Endothelial cell of umbilical vein (primary cell): ENCODE measurements at regions not wholly inside any gene's neighbourhood (a gene's known extent, or its start where the extent isn't known, plus 50 kb on each side); places are given as distances from the start of the nearest gene placed in this dataset.

Experiments used
- BruUV-seq: library from RNA; stranded (reverse); fragments of 400-500 nt; replicated peaks from 2 replicates; lab custom pipeline; 2021; lab: Mats Ljungman, UMichigan
- CTCF ChIA-PET: fragments of 300-600, 350-600 bp; sonication (Branson Sonifier 250); formaldehyde crosslinking; loops from one replicate; lab custom pipeline; 2021; ENCODE audit warnings: antibody characterized with exemption, inconsistent platforms; lab: Charles Lee
- POLR2A ChIA-PET: fragments of 300-600, 350-600 bp; sonication (Branson Sonifier 250); formaldehyde crosslinking; loops from one replicate; lab custom pipeline; 2021; ENCODE audit warnings: antibody characterized with exemption, inconsistent platforms; lab: Charles Lee
- DNase-seq: peaks from one replicate; pipeline ENCODE4 v3.0.0-alpha.2; 2011; ENCODE audit warnings: low read depth, low spot score
- FAIRE-seq: peaks from 2 replicates; lab custom pipeline; 2011; peaks lifted over from hg19 to GRCh38; lab: Jason Lieb, UNC
- H2AFZ ChIP-seq: 2 replicates; pipeline ENCODE4 v1.6.0; 2012; ENCODE audit warnings: low read depth, low read length, control low read depth, inconsistent platforms
- H3K27ac ChIP-seq: 2 replicates; pipeline ENCODE4 v1.5.1; 2011; ENCODE audit warnings: low read depth, mild to moderate bottlenecking, control low read depth, low read length, moderate library complexity; ENCODE audit not compliant: insufficient read depth
- H3K27me3 ChIP-seq, 2 experiments: 2 replicates each; pipeline versions ENCODE4 v1.6.0 to v1.6.1; 2011; ENCODE audit warnings: low read length in 2 of 2, mixed read lengths in 1 of 2; ENCODE audit not compliant: control insufficient read depth in 2 of 2, insufficient read depth in 2 of 2
- H3K36me3 ChIP-seq, 2 experiments: 2 replicates in 1 of 2; 3 replicates in 1 of 2; pipeline ENCODE4 v1.5.1; 2011; ENCODE audit warnings: low read length in 2 of 2, mild to moderate bottlenecking in 1 of 2, moderate library complexity in 1 of 2; ENCODE audit not compliant: control insufficient read depth in 2 of 2, insufficient read depth in 2 of 2; ENCODE audit errors: extremely low read depth in 1 of 2
- H3K4me1 ChIP-seq: 3 replicates; pipeline ENCODE4 v1.5.1; 2011; ENCODE audit warnings: mild to moderate bottlenecking, low read length; ENCODE audit not compliant: control insufficient read depth, insufficient read depth; ENCODE audit errors: extremely low read depth
- H3K4me2 ChIP-seq: 2 replicates; pipeline ENCODE4 v1.6.1; 2011; ENCODE audit warnings: low read length, control low read depth, mixed read lengths; ENCODE audit not compliant: insufficient read depth
- H3K4me3 ChIP-seq, 3 experiments: fragments of 200-600 bp in 1 of 3; sonication (generic), shearing (Covaris generic) in 1 of 3; replicated peaks in 1 of 3; 2 replicates each; pipeline ENCODE4 v1.5.1; 2011 to 2016; ENCODE audit warnings: control low read depth in 3 of 3, low read length in 3 of 3, mild to moderate bottlenecking in 2 of 3, inconsistent platforms in 1 of 3, low read depth in 1 of 3, moderate library complexity in 1 of 3; ENCODE audit not compliant: insufficient read depth in 1 of 3
- H3K79me2 ChIP-seq: 2 replicates; pipeline ENCODE4 v1.6.0; 2012; ENCODE audit warnings: low read length, inconsistent platforms; ENCODE audit not compliant: control insufficient read depth, insufficient read depth
- H3K9ac ChIP-seq: replicated peaks from 2 replicates; pipeline ENCODE3; 2011; ENCODE audit warnings: low read length, control low read depth; ENCODE audit not compliant: insufficient read depth; ENCODE audit errors: extremely low read depth
- H3K9me1 ChIP-seq: replicated peaks from 3 replicates; pipeline ENCODE4 v1.6.0; 2011; ENCODE audit warnings: mild to moderate bottlenecking, low read length; ENCODE audit not compliant: control insufficient read depth, insufficient read depth; ENCODE audit errors: extremely low read depth
- H3K9me3 ChIP-seq: replicated peaks from 2 replicates; pipeline ENCODE4 v1.5.1; 2012; ENCODE audit warnings: low read length, inconsistent platforms; ENCODE audit not compliant: control insufficient read depth, insufficient read depth
- H4K20me1 ChIP-seq: replicated peaks from 2 replicates; pipeline ENCODE3; 2011; ENCODE audit warnings: mild to moderate bottlenecking, low read length; ENCODE audit not compliant: control insufficient read depth, insufficient read depth; ENCODE audit errors: extremely low read depth
- EZH2 ChIP-seq: IDR thresholded peaks from 2 replicates; pipeline ENCODE4 v1.6.1; 2012; ENCODE audit warnings: borderline replicate concordance, low read depth, mild to moderate bottlenecking, moderate library complexity, low read length, inconsistent platforms; ENCODE audit not compliant: severe bottlenecking
- FOS ChIP-seq: IDR thresholded peaks from 2 replicates; pipeline ENCODE4 v1.6.1; 2011; ENCODE audit warnings: mild to moderate bottlenecking, low read length, moderate library complexity, borderline replicate concordance; ENCODE audit not compliant: insufficient read depth
- GATA2 ChIP-seq: IDR thresholded peaks from 2 replicates; pipeline ENCODE4 v1.7.0; 2011; ENCODE audit warnings: low read depth, mild to moderate bottlenecking, moderate library complexity, mixed read lengths, low read length; ENCODE audit not compliant: insufficient read length, insufficient read depth
- JUN ChIP-seq: IDR thresholded peaks from 2 replicates; pipeline ENCODE4 v1.6.1; 2011; ENCODE audit warnings: borderline replicate concordance, low read depth; ENCODE audit not compliant: insufficient read length, insufficient read depth
- MYC ChIP-seq: IDR thresholded peaks from one replicate; pipeline ENCODE4 v1.6.1; 2011; ENCODE audit warnings: mild to moderate bottlenecking, low read depth, low read length
- POLR2A ChIP-seq: IDR thresholded peaks from 2 replicates; pipeline ENCODE4 v1.6.1; 2012; ENCODE audit warnings: low read depth, mild to moderate bottlenecking, control low read depth, low read length
- POLR2AphosphoS5 ChIP-seq: IDR thresholded peaks from 2 replicates; pipeline ENCODE4 v1.6.1; 2012; ENCODE audit warnings: low read depth, mild to moderate bottlenecking, control low read depth, low read length, moderate library complexity; ENCODE audit not compliant: insufficient read depth
- dilution Hi-C: fragments of 300-500 bp; cut with MboI; formaldehyde crosslinking; loops from one replicate; pipeline ENCODE4 v1.15.0; 2019; ENCODE audit warnings: low sequenced_read_pairs; ENCODE audit not compliant: extremely low pct_ligation_motif_present
- intact Hi-C: fragments of 100-400 bp; cut with micrococcal nuclease; formaldehyde crosslinking; loops from one replicate; pipeline ENCODE4 v1.10.0; 2022
- TF ChIP-seq, protein P1 (sequence below): IDR thresholded peaks from 2 replicates; pipeline ENCODE4 v1.6.1; 2011; ENCODE audit not compliant: insufficient read depth, insufficient read length
- TF ChIP-seq, protein P2 (sequence below), 2 donors: IDR thresholded peaks; 1 replicate in 1 of 2; 2 replicates in 1 of 2; pipeline ENCODE4 v1.5.1; 2011; ENCODE audit warnings: low read length in 2 of 2, mild to moderate bottlenecking in 2 of 2, moderate library complexity in 2 of 2, control low read depth in 1 of 2, inconsistent platforms in 1 of 2, low read depth in 1 of 2; ENCODE audit not compliant: insufficient read depth in 1 of 2; ENCODE audit errors: extremely low read depth in 1 of 2

DNA sequence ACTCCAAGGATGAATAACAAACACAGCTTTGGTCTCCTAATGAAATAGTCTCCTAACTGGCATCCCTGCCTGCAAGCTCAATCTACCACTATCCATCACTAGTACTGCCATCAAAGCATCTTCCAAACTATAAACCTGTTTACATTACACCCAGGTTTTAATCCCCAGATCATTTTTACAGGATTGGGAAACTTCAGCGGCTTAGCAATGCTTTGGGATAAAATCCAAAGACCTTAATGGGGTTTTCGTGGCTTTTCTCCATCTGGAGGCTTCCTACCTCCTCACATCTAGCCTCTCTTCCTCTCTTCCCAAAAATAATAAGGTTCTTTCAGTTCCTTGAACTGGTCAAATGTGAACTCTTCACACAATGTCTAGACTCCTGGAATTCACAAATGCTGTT is 92.2 kb upstream of the SETBP1 start:
- Histone ChIP-seq H3K79me2 (no peaks in the 10 kb centered on the region), H3K4me2 (no peak overlapping the region), H3K36me3 (no peaks in the 10 kb centered on the region), H3K4me1 (no peaks in the 10 kb centered on the region), H3K9ac (no peak overlapping the region), H3K27ac (no peak overlapping the region), H3K27me3 (no peaks in the 10 kb centered on the region), H4K20me1 (no peaks in the 10 kb centered on the region), H2AFZ (no peak overlapping the region), H3K9me3 (no peaks in the 10 kb centered on the region), H3K4me3 (no peak overlapping the region), H3K9me1 (no peaks in the 10 kb centered on the region)
- dilution Hi-C loops = no loop called here
- FAIRE-seq = no peak
- POLR2A ChIA-PET = no interaction called here
- no peak for DNase-seq
- TF ChIP-seq GATA2 = no peak
- TF ChIP-seq JUN = no peak
- TF ChIP-seq, protein P1, sequence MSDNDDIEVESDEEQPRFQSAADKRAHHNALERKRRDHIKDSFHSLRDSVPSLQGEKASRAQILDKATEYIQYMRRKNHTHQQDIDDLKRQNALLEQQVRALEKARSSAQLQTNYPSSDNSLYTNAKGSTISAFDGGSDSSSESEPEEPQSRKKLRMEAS = no peak
- TF ChIP-seq, protein P2, sequence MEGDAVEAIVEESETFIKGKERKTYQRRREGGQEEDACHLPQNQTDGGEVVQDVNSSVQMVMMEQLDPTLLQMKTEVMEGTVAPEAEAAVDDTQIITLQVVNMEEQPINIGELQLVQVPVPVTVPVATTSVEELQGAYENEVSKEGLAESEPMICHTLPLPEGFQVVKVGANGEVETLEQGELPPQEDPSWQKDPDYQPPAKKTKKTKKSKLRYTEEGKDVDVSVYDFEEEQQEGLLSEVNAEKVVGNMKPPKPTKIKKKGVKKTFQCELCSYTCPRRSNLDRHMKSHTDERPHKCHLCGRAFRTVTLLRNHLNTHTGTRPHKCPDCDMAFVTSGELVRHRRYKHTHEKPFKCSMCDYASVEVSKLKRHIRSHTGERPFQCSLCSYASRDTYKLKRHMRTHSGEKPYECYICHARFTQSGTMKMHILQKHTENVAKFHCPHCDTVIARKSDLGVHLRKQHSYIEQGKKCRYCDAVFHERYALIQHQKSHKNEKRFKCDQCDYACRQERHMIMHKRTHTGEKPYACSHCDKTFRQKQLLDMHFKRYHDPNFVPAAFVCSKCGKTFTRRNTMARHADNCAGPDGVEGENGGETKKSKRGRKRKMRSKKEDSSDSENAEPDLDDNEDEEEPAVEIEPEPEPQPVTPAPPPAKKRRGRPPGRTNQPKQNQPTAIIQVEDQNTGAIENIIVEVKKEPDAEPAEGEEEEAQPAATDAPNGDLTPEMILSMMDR (IDR thresholded peaks at IDR 0.05; ENCODE audit: extremely low read depth in 1 of 2, insufficient read depth in 1 of 2, low read depth in 1 of 2, low read length in 2 of 2) = no peak
- no peak for TF ChIP-seq MYC
- no peak for TF ChIP-seq EZH2
- no peak for TF ChIP-seq POLR2AphosphoS5
- no peak for TF ChIP-seq POLR2A
- no peak for TF ChIP-seq FOS
- BruUV-seq = no TSS peak
- intact Hi-C loops = no loop called here
- CTCF ChIA-PET = no interaction called here
